MM.1S (cell line): ENCODE measurements at regions not wholly inside any gene's neighbourhood (a gene's known extent, or its start where the extent isn't known, plus 50 kb on each side); places are given as distances from the start of the nearest gene placed in this dataset.

Experiments used
- DNase-seq: peaks from one replicate; pipeline ENCODE4 v3.0.0-alpha.2; 2015
- H2AFZ ChIP-seq: fragments of 300-600 bp; sonication (generic); 2 replicates; pipeline ENCODE4 v1.6.0; 2016; ENCODE audit warnings: antibody characterized with exemption, low read length
- H3F3A ChIP-seq: fragments of 300-600 bp; sonication (generic); 2 replicates; pipeline ENCODE4 v1.6.1; 2016; ENCODE audit warnings: mild to moderate bottlenecking, antibody characterized with exemption, low read length, moderate library complexity, mixed read lengths; ENCODE audit not compliant: insufficient read depth
- H3K27ac ChIP-seq: fragments of 300-600 bp; sonication (generic); 2 replicates; pipeline ENCODE4 v1.5.1; 2016; ENCODE audit warnings: mild to moderate bottlenecking, low read length
- H3K27me3 ChIP-seq: fragments of 300-600 bp; sonication (generic); replicated peaks from 2 replicates; pipeline ENCODE4 v1.6.0; 2016; ENCODE audit warnings: low read length; ENCODE audit not compliant: insufficient read depth
- H3K36me3 ChIP-seq: fragments of 300-600 bp; sonication (generic); replicated peaks from 2 replicates; pipeline ENCODE4 v1.6.1; 2016; ENCODE audit warnings: mild to moderate bottlenecking, low read length, mixed read lengths; ENCODE audit not compliant: insufficient read depth
- H3K4me1 ChIP-seq: fragments of 300-600 bp; sonication (generic); 2 replicates; pipeline ENCODE4 v1.6.1; 2016; ENCODE audit warnings: low read length, mixed read lengths
- H3K4me2 ChIP-seq: fragments of 300-600 bp; sonication (generic); 2 replicates; pipeline ENCODE4 v1.6.0; 2016; ENCODE audit warnings: low read depth, low read length
- H3K4me3 ChIP-seq: fragments of 300-600 bp; sonication (generic); 2 replicates; pipeline ENCODE4 v1.5.1; 2016; ENCODE audit warnings: low read length, mixed read lengths
- H3K79me2 ChIP-seq: fragments of 300-600 bp; sonication (generic); 2 replicates; pipeline ENCODE4 v1.6.1; 2016; ENCODE audit warnings: mixed run types, low read length, mixed read lengths
- H3K9ac ChIP-seq: fragments of 300-600 bp; sonication (generic); 2 replicates; pipeline ENCODE4 v1.6.1; 2016; ENCODE audit warnings: low read length, mixed read lengths
- H3K9me2 ChIP-seq: fragments of 300-600 bp; sonication (generic); replicated peaks from 2 replicates; pipeline ENCODE4 v1.6.1; 2016; ENCODE audit warnings: mild to moderate bottlenecking, low read length, mixed read lengths; ENCODE audit not compliant: insufficient read depth
- H3K9me3 ChIP-seq: fragments of 300-600 bp; sonication (generic); replicated peaks from 2 replicates; pipeline ENCODE4 v1.6.1; 2016; ENCODE audit warnings: mild to moderate bottlenecking, low read length, mixed read lengths; ENCODE audit not compliant: insufficient read depth
- H4K20me1 ChIP-seq: fragments of 300-600 bp; sonication (generic); 2 replicates; pipeline ENCODE4 v1.6.1; 2016; ENCODE audit warnings: mild to moderate bottlenecking, low read length, moderate library complexity, mixed read lengths; ENCODE audit not compliant: insufficient read depth
- EZH2 ChIP-seq: fragments of 300-600 bp; sonication (generic); optimal IDR thresholded peaks from 2 replicates; pipeline ENCODE3; 2017; ENCODE audit warnings: low read depth, mild to moderate bottlenecking, antibody characterized with exemption, low read length, mixed read lengths
- EZH2phosphoT487 ChIP-seq: fragments of 300-600 bp; sonication (generic); IDR thresholded peaks from 2 replicates; pipeline ENCODE4 v1.6.1; 2018; ENCODE audit warnings: antibody characterized with exemption, low read length
- TF ChIP-seq, protein P1 (sequence below): fragments of 300-600 bp; sonication (generic); IDR thresholded peaks from 2 replicates; pipeline ENCODE4 v1.5.1; 2016; ENCODE audit warnings: antibody characterized with exemption, low read length, mixed read lengths

DNA sequence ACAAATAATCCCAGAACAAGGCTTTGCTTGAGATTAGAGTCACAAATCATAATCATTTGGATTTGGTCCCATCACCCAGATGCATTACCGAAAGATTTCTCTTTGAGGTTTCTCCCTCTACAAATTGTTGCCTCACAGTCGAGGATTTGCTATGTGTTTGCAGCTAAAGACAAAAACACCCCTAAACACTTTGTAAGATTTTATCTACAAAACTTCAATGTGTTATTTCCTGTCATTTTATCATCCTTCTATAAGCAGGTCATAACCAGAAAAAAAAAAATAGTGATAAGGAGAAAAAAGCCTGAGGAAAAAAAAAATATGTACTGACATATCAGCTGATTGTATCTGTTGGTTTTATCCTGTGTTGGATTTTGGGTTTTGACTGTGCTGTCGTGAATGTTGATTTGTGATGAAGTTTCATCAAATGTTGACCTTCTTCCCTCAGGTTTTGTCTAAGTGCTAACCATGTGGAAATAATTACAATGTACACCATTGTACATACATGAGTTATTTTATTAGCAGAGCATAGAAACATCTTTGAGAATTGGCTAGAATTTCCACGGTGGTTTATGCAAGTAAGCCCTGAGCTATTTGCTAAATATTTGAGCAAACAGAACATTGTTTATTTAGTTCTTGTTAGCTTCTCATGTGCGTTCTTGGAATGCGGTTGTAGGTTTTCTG, 274.4 kb downstream of the NEBL start:
- H3K27ac ChIP-seq, result no peak overlapping the region
- H3K9ac ChIP-seq, result no peak overlapping the region
- no peak for DNase-seq
- H3K36me3 ChIP-seq, result no peaks in the 10 kb centered on the region
- H3K4me2 ChIP-seq, result no peak overlapping the region
- no peak overlapping the region for H3K4me3 ChIP-seq
- no peaks in the 10 kb centered on the region for H3K79me2 ChIP-seq
- no peaks in the 10 kb centered on the region for H3K9me3 ChIP-seq
- no peak overlapping the region for H2AFZ ChIP-seq
- no peaks in the 10 kb centered on the region for H3K4me1 ChIP-seq
- TF ChIP-seq EZH2phosphoT487 (no peak), EZH2 (no peak)
- TF ChIP-seq, protein P1, sequence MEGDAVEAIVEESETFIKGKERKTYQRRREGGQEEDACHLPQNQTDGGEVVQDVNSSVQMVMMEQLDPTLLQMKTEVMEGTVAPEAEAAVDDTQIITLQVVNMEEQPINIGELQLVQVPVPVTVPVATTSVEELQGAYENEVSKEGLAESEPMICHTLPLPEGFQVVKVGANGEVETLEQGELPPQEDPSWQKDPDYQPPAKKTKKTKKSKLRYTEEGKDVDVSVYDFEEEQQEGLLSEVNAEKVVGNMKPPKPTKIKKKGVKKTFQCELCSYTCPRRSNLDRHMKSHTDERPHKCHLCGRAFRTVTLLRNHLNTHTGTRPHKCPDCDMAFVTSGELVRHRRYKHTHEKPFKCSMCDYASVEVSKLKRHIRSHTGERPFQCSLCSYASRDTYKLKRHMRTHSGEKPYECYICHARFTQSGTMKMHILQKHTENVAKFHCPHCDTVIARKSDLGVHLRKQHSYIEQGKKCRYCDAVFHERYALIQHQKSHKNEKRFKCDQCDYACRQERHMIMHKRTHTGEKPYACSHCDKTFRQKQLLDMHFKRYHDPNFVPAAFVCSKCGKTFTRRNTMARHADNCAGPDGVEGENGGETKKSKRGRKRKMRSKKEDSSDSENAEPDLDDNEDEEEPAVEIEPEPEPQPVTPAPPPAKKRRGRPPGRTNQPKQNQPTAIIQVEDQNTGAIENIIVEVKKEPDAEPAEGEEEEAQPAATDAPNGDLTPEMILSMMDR, result no peak
- no peaks in the 10 kb centered on the region for H3K9me2 ChIP-seq
- no peaks in the 10 kb centered on the region for H4K20me1 ChIP-seq
- H3F3A ChIP-seq, result no peaks in the 10 kb centered on the region
- no peaks in the 10 kb centered on the region for H3K27me3 ChIP-seq

DNA sequence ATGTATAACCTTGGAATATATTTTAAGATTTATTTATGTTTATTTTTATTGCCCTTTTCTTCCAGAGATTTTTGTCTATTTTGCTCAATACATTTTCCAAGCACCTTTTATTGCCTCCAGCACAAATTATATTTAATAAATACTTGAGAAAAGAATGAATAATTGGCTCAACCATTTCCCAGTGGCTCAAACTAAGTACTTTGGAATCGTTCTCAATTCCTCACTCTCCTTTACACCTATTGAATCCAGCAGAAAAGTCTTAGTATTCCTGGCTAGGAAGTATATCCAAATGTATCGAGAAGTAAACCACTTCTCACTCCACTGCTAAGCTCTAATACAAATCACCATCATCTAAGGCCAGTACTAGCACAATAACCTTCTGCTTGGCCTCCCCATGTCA, 276.1 kb downstream of the NEBL start:
- no peak overlapping the region for H3K9ac ChIP-seq
- H3K4me3 ChIP-seq, result no peak overlapping the region
- H3K9me2 ChIP-seq, result no peaks in the 10 kb centered on the region
- no peaks in the 10 kb centered on the region for H4K20me1 ChIP-seq
- H3K27ac ChIP-seq, result no peak overlapping the region
- H3K4me1 ChIP-seq, result no peaks in the 10 kb centered on the region
- H3K36me3 ChIP-seq, result no peaks in the 10 kb centered on the region
- H3K4me2 ChIP-seq, result no peak overlapping the region
- TF ChIP-seq EZH2, result no peak
- TF ChIP-seq, protein P1, result no peak
- TF ChIP-seq EZH2phosphoT487, result no peak
- no peaks in the 10 kb centered on the region for H3K27me3 ChIP-seq
- H3K79me2 ChIP-seq, result no peaks in the 10 kb centered on the region
- no peaks in the 10 kb centered on the region for H3K9me3 ChIP-seq
- H3F3A ChIP-seq, result no peaks in the 10 kb centered on the region
- DNase-seq, result no peak
- H2AFZ ChIP-seq, result no peak overlapping the region

DNA sequence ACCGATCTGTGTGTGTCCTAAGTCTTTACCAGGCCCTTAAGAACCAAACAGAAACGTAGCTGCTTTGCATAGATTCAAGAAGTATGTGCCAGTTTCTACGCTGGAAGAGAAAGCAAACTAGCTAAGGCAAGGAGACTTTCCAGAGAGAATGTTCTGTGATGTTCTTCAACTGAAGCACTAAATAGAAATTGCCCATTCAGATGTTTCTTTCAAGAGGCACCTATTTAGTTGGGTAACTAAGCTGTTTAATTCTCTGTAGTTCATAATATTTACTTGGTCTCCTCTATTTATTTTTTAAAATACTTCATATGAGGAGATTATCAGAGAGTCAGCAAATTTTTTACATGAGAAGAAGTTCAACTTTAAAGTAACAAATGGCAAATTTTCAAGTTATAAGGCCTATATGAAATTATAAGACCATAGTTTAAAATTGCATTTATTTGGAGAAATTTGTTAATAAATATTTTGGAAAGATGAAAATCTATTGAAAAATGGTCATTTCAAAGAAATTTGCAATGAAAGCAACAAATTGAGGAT, 279.0 kb downstream of the NEBL start:
- no peaks in the 10 kb centered on the region for H3K9me3 ChIP-seq
- H3K27ac ChIP-seq, result no peak overlapping the region
- H3K27me3 ChIP-seq, result no peaks in the 10 kb centered on the region
- no peaks in the 10 kb centered on the region for H3K9me2 ChIP-seq
- no peak overlapping the region for H3K4me2 ChIP-seq
- TF ChIP-seq EZH2 (no peak), EZH2phosphoT487 (no peak)
- TF ChIP-seq, protein P1, result no peak
- DNase-seq, result no peak
- H3K36me3 ChIP-seq, result no peaks in the 10 kb centered on the region
- H2AFZ ChIP-seq, result no peak overlapping the region
- no peak overlapping the region for H3K4me3 ChIP-seq
- H4K20me1 ChIP-seq, result no peaks in the 10 kb centered on the region
- H3K9ac ChIP-seq, result no peak overlapping the region
- H3K79me2 ChIP-seq, result no peaks in the 10 kb centered on the region
- no peaks in the 10 kb centered on the region for H3F3A ChIP-seq
- H3K4me1 ChIP-seq, result no peaks in the 10 kb centered on the region
